T-helper 2 cell treated with Interferon-gamma antibody and Interleukin-4, amounts not matched to agents 5 μg/mL and 100 μg/mL, for 36 hours (primary cell): ENCODE measurements at regions not wholly inside any gene's neighbourhood (a gene's known extent, or its start where the extent isn't known, plus 50 kb on each side); places are given as distances from the start of the nearest gene placed in this dataset.

Experiments used
- DNase-seq: peaks from one replicate; pipeline ENCODE4 v3.0.0; 2021; ENCODE audit warnings: low spot score
- H3K27ac Mint-ChIP-seq: one replicate; pipeline ENCODE4 v1.8.0; 2021; ENCODE audit warnings: mild to moderate bottlenecking, mixed read lengths
- H3K27me3 Mint-ChIP-seq: one replicate; pipeline ENCODE4 v1.8.0; 2021; ENCODE audit warnings: low read depth, mixed read lengths
- H3K36me3 Mint-ChIP-seq: one replicate; pipeline ENCODE4 v1.8.0; 2021; ENCODE audit warnings: low read depth, mixed read lengths
- H3K4me1 Mint-ChIP-seq: one replicate; pipeline ENCODE4 v1.8.0; 2021; ENCODE audit warnings: low read depth, mixed read lengths
- H3K4me3 Mint-ChIP-seq: one replicate; pipeline ENCODE4 v1.8.0; 2022; ENCODE audit warnings: mild to moderate bottlenecking, moderate library complexity, mixed read lengths
- H3K9me3 Mint-ChIP-seq: one replicate; pipeline ENCODE4 v1.8.0; 2021; ENCODE audit warnings: mixed read lengths

DNA sequence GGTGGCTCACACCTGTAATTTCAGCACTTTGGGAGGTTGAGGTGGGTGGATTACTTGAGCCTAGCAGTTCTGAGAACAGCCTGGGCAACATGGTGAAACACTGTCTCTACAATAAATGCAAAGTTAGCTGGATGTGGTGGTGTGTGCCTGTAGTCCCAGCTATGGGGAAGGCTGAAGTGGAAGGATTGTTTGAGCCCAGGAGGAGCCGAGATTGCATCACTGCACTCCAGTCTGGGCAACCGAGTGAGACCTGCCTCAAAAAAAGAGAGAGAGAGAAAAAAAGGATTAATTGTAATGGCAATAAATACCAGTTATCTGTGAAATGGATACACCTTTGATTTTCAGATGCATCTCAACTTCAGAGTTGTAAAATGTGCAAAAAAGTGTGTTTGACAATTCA, 58.8 kb downstream of the SPRY1 start:
- Mint-ChIP-seq H3K9me3 (peaks cover 3% of the 10 kb centered on the region), H3K4me1 (peaks cover 6% of the 10 kb centered on the region), H3K4me3 (no peak overlapping the region), H3K27me3 (no peaks in the 10 kb centered on the region), H3K36me3 (no peaks in the 10 kb centered on the region), H3K27ac (no peak overlapping the region)
- no peak for DNase-seq

DNA sequence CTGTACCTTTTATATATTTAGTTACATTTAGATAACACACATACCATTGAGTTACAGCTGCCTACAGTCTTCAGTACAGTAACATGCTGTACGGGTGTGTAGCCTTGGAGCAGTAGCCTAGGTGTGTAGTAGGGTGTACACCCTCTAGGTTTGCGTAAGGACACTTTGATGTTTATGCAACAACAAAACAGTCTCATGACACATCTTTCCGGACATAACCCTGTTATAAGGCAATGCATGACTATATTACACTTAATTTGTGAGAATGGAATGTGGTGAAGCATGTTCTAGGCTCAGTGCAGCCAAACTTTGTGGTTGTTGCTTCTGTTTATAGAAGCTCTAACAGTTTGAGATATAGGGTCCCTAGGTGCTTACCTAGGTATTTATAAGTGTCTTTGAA, 65.4 kb downstream of the SPRY1 start:
- DNase-seq: no peak
- no peaks in the 10 kb centered on the region for H3K36me3 Mint-ChIP-seq
- peaks cover 2% of the 10 kb centered on the region for H3K4me1 Mint-ChIP-seq

DNA sequence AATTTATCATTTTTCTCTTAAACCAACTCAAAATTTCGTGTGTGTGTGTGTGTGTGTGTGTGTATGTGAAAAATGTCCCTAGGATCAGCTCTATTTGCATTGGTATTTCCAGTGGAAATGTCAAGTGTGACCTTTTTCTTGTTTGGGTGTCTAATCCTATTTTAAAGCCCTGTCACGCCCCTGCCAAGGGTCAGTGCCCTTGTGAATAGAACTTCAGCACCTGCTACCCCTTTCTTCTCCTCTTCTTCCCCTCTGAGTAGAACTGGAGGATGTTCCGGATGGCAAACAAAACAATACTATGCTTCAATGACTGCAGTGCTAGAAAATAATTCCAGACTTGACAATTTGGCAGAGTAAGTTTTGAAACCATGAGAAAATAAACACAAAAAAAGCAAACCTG, 67.3 kb downstream of the SPRY1 start:
- H3K9me3 Mint-ChIP-seq: no peaks in the 10 kb centered on the region
- H3K27me3 Mint-ChIP-seq: peaks cover 2% of the 10 kb centered on the region
- no peak for DNase-seq
- H3K36me3 Mint-ChIP-seq: no peaks in the 10 kb centered on the region
- no peak overlapping the region for H3K4me3 Mint-ChIP-seq
- no peak overlapping the region for H3K27ac Mint-ChIP-seq
- H3K4me1 Mint-ChIP-seq: peaks cover 2% of the 10 kb centered on the region

More for the DNA sequence above, 65.4 kb downstream of the SPRY1 start:
- Mint-ChIP-seq H3K9me3 (no peaks in the 10 kb centered on the region), H3K27ac (no peak overlapping the region), H3K4me3 (no peak overlapping the region), H3K27me3 (peaks cover 2% of the 10 kb centered on the region)

DNA sequence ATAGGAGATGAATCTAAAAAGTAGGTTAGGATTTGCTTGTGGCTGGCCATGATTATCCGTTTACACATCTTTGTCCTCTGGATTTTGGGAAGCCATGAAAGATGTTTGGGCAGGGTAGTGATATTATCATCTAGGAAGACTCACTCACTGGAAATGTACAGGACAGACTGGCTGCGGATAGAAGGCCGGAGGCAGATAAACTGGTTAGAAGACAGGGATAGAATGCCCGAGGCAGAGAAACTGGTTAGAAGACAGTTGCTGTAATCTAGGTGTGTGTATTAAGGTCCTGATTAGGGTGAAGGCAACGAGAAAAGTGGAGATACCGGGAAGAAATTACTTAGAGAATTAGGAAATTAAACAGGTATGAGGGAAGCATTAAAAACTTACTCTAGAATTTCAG, 68.8 kb downstream of the SPRY1 start:
- Mint-ChIP-seq H3K4me1 (peaks cover 3% of the 10 kb centered on the region), H3K27ac (no peak overlapping the region), H3K27me3 (peaks cover 2% of the 10 kb centered on the region)

DNA sequence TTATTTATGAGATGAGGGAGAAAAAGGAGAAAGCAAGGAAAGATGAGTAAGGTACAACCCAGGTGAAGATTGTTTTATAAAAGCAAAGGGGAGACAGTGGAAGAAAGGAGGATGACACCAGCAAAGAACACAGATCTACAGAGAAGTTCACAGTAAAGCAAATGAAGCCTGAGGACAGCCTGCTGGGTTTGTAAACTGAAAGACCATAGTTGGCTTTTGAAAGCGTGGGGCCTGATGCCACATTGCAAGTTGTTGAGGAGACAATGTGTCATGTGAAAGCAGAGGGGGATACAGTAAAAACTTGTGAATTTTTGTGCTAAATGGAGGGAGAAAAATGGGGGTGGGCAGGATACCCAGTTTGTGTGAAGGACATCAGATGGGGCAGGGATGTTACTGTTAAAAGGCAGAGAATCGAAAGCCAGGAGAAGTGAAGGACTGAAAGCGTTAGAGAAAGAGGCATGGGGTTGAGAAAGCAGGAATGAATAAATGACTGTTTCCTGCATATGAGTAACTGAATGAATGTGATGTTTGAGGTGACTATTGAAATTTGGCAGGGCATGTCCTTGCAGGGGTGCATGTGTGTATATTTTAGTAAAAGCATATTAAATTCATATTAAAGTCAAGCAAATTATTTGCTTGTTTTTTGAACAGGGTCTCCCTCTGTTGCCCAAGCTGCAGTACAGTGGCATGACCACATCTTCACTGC, 69.6 kb downstream of the SPRY1 start:
- no peak overlapping the region for H3K4me3 Mint-ChIP-seq
- H3K36me3 Mint-ChIP-seq: no peaks in the 10 kb centered on the region
- peaks cover 3% of the 10 kb centered on the region for H3K4me1 Mint-ChIP-seq
- DNase-seq: no peak
- no peaks in the 10 kb centered on the region for H3K9me3 Mint-ChIP-seq
- H3K27ac Mint-ChIP-seq: no peak overlapping the region
- H3K27me3 Mint-ChIP-seq: peaks cover 2% of the 10 kb centered on the region

More for the DNA sequence above, 68.8 kb downstream of the SPRY1 start:
- Mint-ChIP-seq H3K4me3 (no peak overlapping the region), H3K9me3 (no peaks in the 10 kb centered on the region), H3K36me3 (no peaks in the 10 kb centered on the region)
- no peak for DNase-seq

DNA sequence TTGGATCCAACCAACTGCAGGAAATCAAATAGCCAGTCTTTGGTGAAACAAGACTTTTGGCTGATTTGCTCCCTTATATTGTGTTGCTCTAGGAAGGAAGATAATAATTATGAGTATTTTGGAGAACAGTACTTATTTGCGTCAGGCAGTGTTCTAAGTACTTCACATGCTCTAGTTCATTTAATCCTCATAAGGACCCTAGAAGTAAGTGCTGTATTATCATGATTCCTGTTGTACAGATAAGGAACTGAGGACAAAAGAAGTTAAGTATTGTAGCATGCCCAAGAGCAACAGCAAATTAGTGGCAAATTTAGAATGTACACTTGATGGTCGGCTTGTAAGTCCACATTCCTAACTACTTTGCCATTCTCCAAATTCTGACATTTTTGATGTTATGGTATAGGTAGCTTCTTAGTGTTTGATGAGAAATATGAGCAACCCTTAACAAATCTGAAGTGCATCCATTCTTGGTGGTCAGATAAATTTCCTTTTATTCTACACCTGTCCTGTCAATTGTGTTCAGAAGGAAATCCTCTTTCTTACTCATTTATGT, 72.0 kb downstream of the SPRY1 start:
- Mint-ChIP-seq H3K9me3 (no peaks in the 10 kb centered on the region), H3K4me3 (no peak overlapping the region), H3K36me3 (no peaks in the 10 kb centered on the region), H3K4me1 (peaks cover 3% of the 10 kb centered on the region), H3K27me3 (peaks cover 4% of the 10 kb centered on the region), H3K27ac (no peak overlapping the region)
- DNase-seq: no peak

DNA sequence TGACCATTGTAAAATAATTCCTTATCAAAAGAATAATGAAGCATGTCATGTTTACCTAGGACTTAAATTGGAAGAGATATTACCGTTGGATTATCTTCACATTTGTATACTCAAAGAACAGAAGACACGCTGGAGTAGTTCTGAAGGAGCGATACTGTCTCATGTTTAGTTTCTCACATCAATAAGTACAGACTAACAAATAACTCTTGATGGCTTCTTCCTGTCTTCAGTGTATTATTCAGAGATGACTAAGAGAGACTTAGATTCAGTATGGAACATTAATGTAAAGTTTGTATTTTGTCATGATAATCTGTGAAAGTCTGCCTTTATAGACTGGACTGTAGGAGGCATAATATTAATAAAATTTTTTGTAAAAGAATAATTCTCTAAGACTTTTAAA, 72.7 kb downstream of the SPRY1 start:
- H3K4me3 Mint-ChIP-seq: no peak overlapping the region
- no peaks in the 10 kb centered on the region for H3K9me3 Mint-ChIP-seq
- no peak for DNase-seq
- peaks cover 2% of the 10 kb centered on the region for H3K27me3 Mint-ChIP-seq
- no peak overlapping the region for H3K27ac Mint-ChIP-seq
- peaks cover 3% of the 10 kb centered on the region for H3K4me1 Mint-ChIP-seq
- no peaks in the 10 kb centered on the region for H3K36me3 Mint-ChIP-seq

DNA sequence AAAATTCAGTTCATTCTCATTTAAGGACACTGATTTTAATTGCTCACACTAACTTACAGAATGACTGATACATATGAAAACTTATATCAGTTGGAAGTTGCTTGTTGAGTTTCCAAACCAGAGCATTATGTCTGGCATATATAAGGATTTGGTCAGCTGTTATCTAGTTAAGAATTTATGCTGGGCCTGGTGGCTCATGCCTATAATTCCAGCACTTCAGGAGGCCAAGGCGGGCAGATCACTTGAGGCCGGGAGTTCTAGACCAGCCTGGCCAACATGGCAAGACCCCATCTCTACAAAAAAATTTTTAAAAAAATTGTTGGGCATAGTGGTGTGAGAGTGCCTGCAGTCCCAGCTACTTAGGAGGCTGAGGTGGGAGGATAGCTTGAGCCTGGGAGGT, 73.1 kb downstream of the SPRY1 start:
- no peaks in the 10 kb centered on the region for H3K36me3 Mint-ChIP-seq
- peaks cover 3% of the 10 kb centered on the region for H3K4me1 Mint-ChIP-seq
- H3K27me3 Mint-ChIP-seq: peaks cover 2% of the 10 kb centered on the region
- DNase-seq: no peak
- no peaks in the 10 kb centered on the region for H3K9me3 Mint-ChIP-seq
- H3K4me3 Mint-ChIP-seq: no peak overlapping the region
- H3K27ac Mint-ChIP-seq: no peak overlapping the region

DNA sequence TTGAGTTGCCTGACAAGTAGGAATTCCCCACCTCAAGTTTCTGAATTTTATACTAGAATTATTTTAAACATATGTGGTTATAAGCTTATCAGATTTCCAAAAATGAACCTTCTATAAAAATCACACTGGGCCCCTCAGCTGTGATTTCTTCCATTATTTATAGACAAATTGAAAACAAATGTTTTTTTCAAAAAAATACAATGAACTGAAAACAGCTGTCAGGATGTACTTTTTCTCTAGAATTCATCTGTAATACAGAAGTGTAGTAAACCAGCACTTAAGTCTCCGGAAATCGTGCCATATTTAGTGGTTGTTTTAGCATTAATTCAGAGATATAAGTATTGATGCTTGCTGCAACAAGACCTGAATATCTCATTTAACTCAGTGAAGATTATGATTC, 74.0 kb downstream of the SPRY1 start:
- H3K27ac Mint-ChIP-seq: no peak overlapping the region
- no peak for DNase-seq
- no peak overlapping the region for H3K4me3 Mint-ChIP-seq
- no peaks in the 10 kb centered on the region for H3K36me3 Mint-ChIP-seq
- H3K4me1 Mint-ChIP-seq: peaks cover 3% of the 10 kb centered on the region
- peaks cover 2% of the 10 kb centered on the region for H3K27me3 Mint-ChIP-seq
- H3K9me3 Mint-ChIP-seq: no peaks in the 10 kb centered on the region

DNA sequence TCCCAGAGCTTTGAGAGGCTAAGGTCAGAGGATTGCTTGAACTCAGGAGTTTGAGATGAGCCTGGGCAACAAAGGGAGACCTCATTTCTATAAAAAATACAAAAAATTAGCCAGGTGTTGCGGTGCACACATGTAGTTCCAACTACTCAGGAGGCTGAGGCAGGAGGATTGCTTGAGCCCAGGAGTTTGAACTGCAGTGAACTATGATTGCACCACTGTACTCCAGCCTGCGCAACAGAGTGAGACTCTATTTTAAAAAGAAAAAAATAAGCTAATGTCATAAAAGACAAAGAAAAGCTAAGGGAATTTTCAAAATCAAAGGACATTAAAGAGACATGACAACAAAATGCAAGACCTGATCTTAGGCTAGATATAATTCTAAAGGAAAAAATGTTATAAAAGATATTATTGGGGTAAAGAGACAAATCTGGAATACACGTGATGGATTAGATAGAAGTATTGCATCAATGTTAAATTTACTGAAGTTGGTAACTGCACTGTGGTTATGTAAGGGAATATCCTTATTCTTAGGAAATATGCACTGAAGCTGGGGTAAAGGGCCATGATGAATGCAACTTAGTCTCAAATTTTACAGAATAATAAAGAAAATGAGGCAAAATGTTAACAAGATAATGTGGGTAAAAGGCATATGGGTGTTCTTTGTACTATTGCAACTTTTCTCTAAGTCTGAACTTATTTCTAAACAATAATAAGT, 75.2 kb downstream of the SPRY1 start:
- DNase-seq: no peak
- H3K4me1 Mint-ChIP-seq: peaks cover 1% of the 10 kb centered on the region
- no peak overlapping the region for H3K27ac Mint-ChIP-seq

DNA sequence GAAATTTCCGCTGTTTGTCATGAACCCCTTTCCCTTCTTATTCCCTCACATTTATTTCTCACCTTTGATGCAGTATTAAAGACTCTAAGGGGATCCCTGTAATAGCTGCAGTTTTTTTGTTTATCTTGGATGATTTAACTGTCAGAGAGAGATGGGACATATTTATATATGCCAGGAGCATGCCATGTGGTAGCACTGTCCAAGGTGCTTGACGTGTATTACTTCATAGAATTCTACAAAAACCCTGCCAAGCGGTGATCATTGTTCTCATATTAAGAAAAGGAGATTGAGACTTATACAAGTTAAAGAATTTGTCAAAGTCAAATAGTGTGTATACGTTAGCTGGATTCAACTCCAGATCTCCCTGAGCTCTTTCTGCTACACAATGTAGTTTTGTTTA, 78.2 kb downstream of the SPRY1 start:
- Mint-ChIP-seq H3K9me3 (no peaks in the 10 kb centered on the region), H3K36me3 (no peaks in the 10 kb centered on the region), H3K4me3 (no peak overlapping the region), H3K4me1 (peaks cover 23% of the 10 kb centered on the region), H3K27ac (no peak overlapping the region), H3K27me3 (peaks cover 2% of the 10 kb centered on the region)
- DNase-seq: no peak

More for the DNA sequence above, 75.2 kb downstream of the SPRY1 start:
- Mint-ChIP-seq H3K36me3 (no peaks in the 10 kb centered on the region), H3K4me3 (no peak overlapping the region), H3K9me3 (no peaks in the 10 kb centered on the region), H3K27me3 (peaks cover 2% of the 10 kb centered on the region)

DNA sequence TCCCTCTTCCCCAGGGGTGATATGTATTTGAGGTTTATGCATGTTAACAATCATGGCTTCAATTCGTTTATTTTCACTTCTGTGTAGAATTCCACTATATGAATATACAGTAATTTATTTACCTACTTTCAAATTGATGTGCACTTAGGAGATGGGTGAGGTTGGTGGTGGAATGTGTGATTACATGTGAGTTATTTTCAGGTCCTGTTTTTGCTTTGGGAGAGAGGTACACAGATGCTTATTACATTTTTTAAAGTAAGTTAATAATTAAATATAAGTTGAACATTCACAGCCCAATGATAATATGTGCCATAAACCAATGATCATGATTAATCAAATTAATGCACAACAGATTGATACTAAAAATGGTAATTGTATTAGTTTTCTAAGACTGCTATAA, 79.5 kb downstream of the SPRY1 start:
- no peak overlapping the region for H3K27ac Mint-ChIP-seq
- peaks cover 2% of the 10 kb centered on the region for H3K27me3 Mint-ChIP-seq
- peaks cover 23% of the 10 kb centered on the region for H3K4me1 Mint-ChIP-seq
- DNase-seq: no peak
- H3K9me3 Mint-ChIP-seq: no peaks in the 10 kb centered on the region
- no peaks in the 10 kb centered on the region for H3K36me3 Mint-ChIP-seq
- H3K4me3 Mint-ChIP-seq: no peak overlapping the region

DNA sequence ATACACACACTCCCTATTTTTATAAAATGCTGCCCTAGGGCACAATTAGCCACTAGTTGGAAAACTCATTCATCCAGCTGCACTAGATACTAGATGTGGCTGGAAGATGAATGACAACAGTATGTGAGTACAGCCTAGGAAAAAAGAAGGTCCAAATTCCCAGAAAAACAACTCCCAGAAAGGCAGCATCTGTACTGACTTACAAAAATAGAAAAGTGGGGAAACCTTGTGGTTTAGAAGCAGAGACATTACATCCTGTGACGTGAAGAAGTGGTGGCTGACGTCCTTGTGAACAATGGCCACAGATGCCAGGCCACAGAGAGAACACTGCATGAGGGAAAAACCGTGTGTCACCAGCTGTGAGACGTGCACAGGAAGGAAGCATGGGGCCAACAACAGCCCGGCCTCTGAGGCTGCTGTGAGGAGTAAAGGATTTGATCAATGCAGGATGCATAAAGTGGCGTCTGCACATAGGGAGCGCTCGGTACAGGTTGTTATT, 81.2 kb downstream of the SPRY1 start:
- no peaks in the 10 kb centered on the region for H3K9me3 Mint-ChIP-seq
- H3K4me1 Mint-ChIP-seq: peaks cover 23% of the 10 kb centered on the region
- peak overlapping the region; percentile 75 for H3K27ac Mint-ChIP-seq
- H3K36me3 Mint-ChIP-seq: no peaks in the 10 kb centered on the region
- no peaks in the 10 kb centered on the region for H3K27me3 Mint-ChIP-seq
- peak; percentile 75 for DNase-seq
- H3K4me3 Mint-ChIP-seq: peak overlapping the region; percentile 66

DNA sequence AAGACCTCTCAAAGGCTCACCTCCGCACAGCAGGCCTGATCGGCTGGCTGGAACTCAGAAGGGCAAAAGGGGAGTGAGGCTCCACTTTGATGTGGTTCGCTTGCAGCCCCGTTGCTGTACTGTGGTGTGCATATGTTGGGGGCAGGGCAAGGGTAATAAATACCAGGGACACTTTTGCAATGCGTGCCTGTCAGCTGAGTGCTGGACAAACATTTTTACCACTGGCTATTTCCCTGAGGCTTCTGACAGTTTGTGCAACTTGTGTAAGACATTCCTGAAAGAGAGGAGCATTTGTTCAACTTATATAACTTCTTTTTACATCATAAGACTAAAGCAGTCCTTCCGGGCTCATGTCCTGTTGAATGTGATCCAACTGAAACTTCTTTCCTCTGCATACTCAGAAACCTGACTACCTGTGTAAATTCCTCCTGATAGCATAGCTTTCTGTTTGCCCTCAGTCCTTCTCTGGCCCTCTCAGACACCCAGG, 82.3 kb downstream of the SPRY1 start:
- DNase-seq: no peak
- no peaks in the 10 kb centered on the region for H3K27me3 Mint-ChIP-seq
- no peak overlapping the region for H3K27ac Mint-ChIP-seq
- H3K4me3 Mint-ChIP-seq: peak overlapping the region; percentile 66
- no peaks in the 10 kb centered on the region for H3K9me3 Mint-ChIP-seq
- H3K4me1 Mint-ChIP-seq: peaks cover 23% of the 10 kb centered on the region
- no peaks in the 10 kb centered on the region for H3K36me3 Mint-ChIP-seq
